Calu3 (cell line): ENCODE measurements at regions not wholly inside any gene's neighbourhood (a gene's known extent, or its start where the extent isn't known, plus 50 kb on each side); places are given as distances from the start of the nearest gene placed in this dataset.

Source experiments
- BruUV-seq: library from RNA; stranded (reverse); fragments of 400-500 nt; replicated peaks from 2 replicates; lab custom pipeline; 2021; lab: Mats Ljungman, UMichigan
- CTCF ChIA-PET: fragments of 300-600 bp; sonication (Branson Sonifier 250); formaldehyde crosslinking; loops from one replicate; lab custom pipeline; 2022; ENCODE audit warnings: antibody characterized with exemption; lab: Charles Lee
- DNase-seq: peaks from one replicate; pipeline ENCODE4 v3.0.0; 2022
- H3K27ac Mint-ChIP-seq: one replicate; pipeline ENCODE4 v1.8.0; 2022; ENCODE audit warnings: mixed read lengths; ENCODE audit not compliant: unreplicated experiment
- H3K27me3 Mint-ChIP-seq: one replicate; pipeline ENCODE4 v1.8.0; 2022; ENCODE audit warnings: mixed read lengths; ENCODE audit not compliant: unreplicated experiment
- H3K36me3 Mint-ChIP-seq: one replicate; pipeline ENCODE4 v1.8.0; 2022; ENCODE audit warnings: mild to moderate bottlenecking, moderate library complexity, mixed read lengths; ENCODE audit not compliant: insufficient read depth, unreplicated experiment
- H3K4me1 Mint-ChIP-seq: one replicate; pipeline ENCODE4 v1.8.0; 2022; ENCODE audit warnings: mild to moderate bottlenecking, low read depth, mixed read lengths; ENCODE audit not compliant: unreplicated experiment
- H3K4me3 Mint-ChIP-seq: one replicate; pipeline ENCODE4 v1.8.0; 2022; ENCODE audit warnings: mild to moderate bottlenecking, low read depth, moderate library complexity, mixed read lengths; ENCODE audit not compliant: unreplicated experiment
- H3K9me3 Mint-ChIP-seq: one replicate; pipeline ENCODE4 v1.8.0; 2022; ENCODE audit warnings: low read depth, mixed read lengths; ENCODE audit not compliant: unreplicated experiment
- CTCF ChIP-seq: fragments of 200-600 bp; IDR thresholded peaks from one replicate; pipeline ENCODE4 v1.8.0; 2022; ENCODE audit warnings: antibody characterized with exemption; ENCODE audit not compliant: unreplicated experiment
- intact Hi-C: fragments of 100-400 bp; cut with micrococcal nuclease; formaldehyde crosslinking; loops from one replicate; pipeline ENCODE4 v1.10.0; 2022; ENCODE audit not compliant: unreplicated experiment

GRCh38 chr4:156346959-156347385, 393.3 kb upstream of the CTSO start:
- Mint-ChIP-seq H3K27me3 (no peaks in the 10 kb centered on the region), H3K9me3 (no peaks in the 10 kb centered on the region), H3K4me1 (no peaks in the 10 kb centered on the region), H3K4me3 (no peak overlapping the region), H3K27ac (no peak overlapping the region), H3K36me3 (no peaks in the 10 kb centered on the region)
- intact Hi-C loops, result no loop called here
- no peak for TF ChIP-seq CTCF
- no TSS peak for BruUV-seq
- DNase-seq, result no peak
- CTCF ChIA-PET, result no interaction called here

- intact Hi-C loops, result no loop called here
- Mint-ChIP-seq H3K4me3 (no peak overlapping the region), H3K4me1 (peaks cover 7% of the 10 kb centered on the region), H3K9me3 (no peaks in the 10 kb centered on the region), H3K36me3 (no peaks in the 10 kb centered on the region), H3K27me3 (no peaks in the 10 kb centered on the region), H3K27ac (no peak overlapping the region)
- TF ChIP-seq CTCF, result no peak
- DNase-seq, result no peak
- BruUV-seq, result no TSS peak
- CTCF ChIA-PET, result no interaction called here
Measured at GRCh38 chr4:156344397-156344796, 390.7 kb upstream of the CTSO start.

GRCh38 chr4:156336511-156336910, 382.8 kb upstream of the CTSO start:
- no peak for TF ChIP-seq CTCF
- Mint-ChIP-seq H3K27ac (no peak overlapping the region), H3K27me3 (no peaks in the 10 kb centered on the region), H3K4me3 (no peak overlapping the region), H3K36me3 (no peaks in the 10 kb centered on the region), H3K9me3 (no peaks in the 10 kb centered on the region), H3K4me1 (peaks cover 7% of the 10 kb centered on the region)
- no TSS peak for BruUV-seq
- CTCF ChIA-PET, result no interaction called here
- no peak for DNase-seq
- intact Hi-C loops, result no loop called here

GRCh38 chr4:156335721-156336120, 382.1 kb upstream of the CTSO start:
- no peak for TF ChIP-seq CTCF
- no peaks in the 10 kb centered on the region for H3K36me3 Mint-ChIP-seq
- CTCF ChIA-PET, result no interaction called here

More at GRCh38 chr4:156335721-156336120, 382.1 kb upstream of the CTSO start:
- no peak for DNase-seq
- no peak overlapping the region for H3K4me3 Mint-ChIP-seq
- no TSS peak for BruUV-seq
- no peaks in the 10 kb centered on the region for H3K27me3 Mint-ChIP-seq
- intact Hi-C loops, result no loop called here
- H3K9me3 Mint-ChIP-seq, result no peaks in the 10 kb centered on the region
- no peak overlapping the region for H3K27ac Mint-ChIP-seq
- peaks cover 5% of the 10 kb centered on the region for H3K4me1 Mint-ChIP-seq
